CD14-positive monocyte (primary cell): ENCODE measurements at regions not wholly inside any gene's neighbourhood (a gene's known extent, or its start where the extent isn't known, plus 50 kb on each side); places are given as distances from the start of the nearest gene placed in this dataset.

ENCODE experiments used
- DNase-seq, 3 donors: peaks; one replicate each; pipeline ENCODE4 v3.0.0-alpha.2; 2011 to 2022
- H2AFZ ChIP-seq: 2 replicates; pipeline ENCODE4 v1.6.0; 2012; ENCODE audit warnings: mild to moderate bottlenecking, low read depth, low read length, inconsistent platforms; ENCODE audit not compliant: insufficient read depth, poor library complexity, severe bottlenecking
- H3K27ac ChIP-seq, 2 donors: 1 replicate in 1 of 2; 2 replicates in 1 of 2; pipeline ENCODE4 v1.5.1; 2012 to 2013; ENCODE audit warnings: low read length in 2 of 2, control low read depth in 1 of 2, inconsistent platforms in 1 of 2, low read depth in 1 of 2, mild to moderate bottlenecking in 1 of 2
- H3K27me3 ChIP-seq, 2 donors: one replicate each; pipeline versions ENCODE4 v1.6.0 to v1.6.1; 2011 to 2013; ENCODE audit warnings: low read length in 2 of 2; ENCODE audit not compliant: control insufficient read depth in 2 of 2, insufficient read depth in 2 of 2
- H3K36me3 ChIP-seq, 2 donors: replicated peaks in 1 of 2; 1 replicate in 1 of 2; 2 replicates in 1 of 2; pipeline versions ENCODE4 v1.5.1 to v1.6.1; 2012 to 2013; ENCODE audit warnings: low read length in 2 of 2, control low read depth in 1 of 2, inconsistent platforms in 1 of 2, mild to moderate bottlenecking in 1 of 2; ENCODE audit not compliant: insufficient read depth in 2 of 2, control insufficient read depth in 1 of 2
- H3K4me1 ChIP-seq, 2 donors: 1 replicate in 1 of 2; 2 replicates in 1 of 2; pipeline versions ENCODE4 v1.5.1 to v1.6.1; 2012 to 2013; ENCODE audit warnings: low read length in 2 of 2, control low read depth in 1 of 2, inconsistent platforms in 1 of 2, mild to moderate bottlenecking in 1 of 2, moderate library complexity in 1 of 2; ENCODE audit not compliant: insufficient read depth in 2 of 2, control insufficient read depth in 1 of 2
- H3K4me2 ChIP-seq: replicated peaks from 2 replicates; pipeline ENCODE3; 2012; ENCODE audit warnings: low read length, moderate library complexity, mild to moderate bottlenecking; ENCODE audit not compliant: poor library complexity, severe bottlenecking; ENCODE audit errors: extremely low read depth
- H3K4me3 ChIP-seq, 3 experiments: fragments of 200-600 bp in 1 of 3; sonication (generic) in 1 of 3; replicated peaks in 1 of 3; 1 replicate in 2 of 3; 2 replicates in 1 of 3; pipeline ENCODE4 v1.5.1; 2011 to 2013; ENCODE audit warnings: low read length in 3 of 3, mild to moderate bottlenecking in 3 of 3, control low read depth in 2 of 3, low read depth in 2 of 3, inconsistent platforms in 1 of 3, moderate library complexity in 1 of 3
- H3K79me2 ChIP-seq: 2 replicates; pipeline ENCODE4 v1.6.0; 2012; ENCODE audit warnings: mild to moderate bottlenecking, control low read depth, inconsistent platforms, low read length, moderate library complexity; ENCODE audit not compliant: insufficient read depth
- H3K9ac ChIP-seq: 2 replicates; pipeline ENCODE4 v1.6.0; 2017; ENCODE audit warnings: low read length, mild to moderate bottlenecking; ENCODE audit not compliant: insufficient read depth, poor library complexity, severe bottlenecking
- H3K9me3 ChIP-seq, 2 donors: replicated peaks in 1 of 2; 1 replicate in 1 of 2; 2 replicates in 1 of 2; pipeline versions ENCODE4 v1.5.1 to v1.6.1; 2012 to 2013; ENCODE audit warnings: low read length in 2 of 2, control low read depth in 1 of 2; ENCODE audit not compliant: control insufficient read depth in 1 of 2, insufficient read depth in 1 of 2
- H4K20me1 ChIP-seq: 2 replicates; pipeline ENCODE4 v1.6.0; 2012; ENCODE audit warnings: mild to moderate bottlenecking, low read length, control low read depth, moderate library complexity; ENCODE audit not compliant: insufficient read depth
- H3K27ac Mint-ChIP-seq, 7 donors: one replicate each; pipeline ENCODE4 v1.8.0; 2020; ENCODE audit warnings: mild to moderate bottlenecking in 7 of 7, mixed read lengths in 7 of 7, moderate library complexity in 6 of 7, inconsistent platforms in 2 of 7
- H3K27me3 Mint-ChIP-seq, 3 donors: one replicate each; pipeline ENCODE4 v1.8.0; 2021 to 2022; ENCODE audit warnings: low read depth in 3 of 3, mild to moderate bottlenecking in 3 of 3, mixed read lengths in 3 of 3, moderate library complexity in 3 of 3, inconsistent platforms in 1 of 3
- H3K36me3 Mint-ChIP-seq, 2 donors: one replicate each; pipeline ENCODE4 v1.8.0; 2020; ENCODE audit warnings: mixed read lengths in 2 of 2, inconsistent platforms in 1 of 2, mild to moderate bottlenecking in 1 of 2
- H3K4me1 Mint-ChIP-seq: one replicate; pipeline ENCODE4 v1.8.0; 2020; ENCODE audit warnings: mild to moderate bottlenecking, mixed read lengths
- H3K4me3 Mint-ChIP-seq, 2 donors: one replicate each; pipeline ENCODE4 v1.8.0; 2020; ENCODE audit warnings: mild to moderate bottlenecking in 2 of 2, mixed read lengths in 2 of 2, moderate library complexity in 1 of 2
- H3K9me3 Mint-ChIP-seq, 7 donors: one replicate each; pipeline ENCODE4 v1.8.0; 2020 to 2022; ENCODE audit warnings: mixed read lengths in 7 of 7, mild to moderate bottlenecking in 6 of 7, moderate library complexity in 6 of 7, inconsistent platforms in 2 of 7
- CTCF ChIP-seq: fragments of 200-600 bp; IDR thresholded peaks from one replicate; pipeline ENCODE4 v1.8.0; 2022; ENCODE audit warnings: antibody characterized with exemption, mild to moderate bottlenecking
- WGBS: methylation state at CpG from one replicate; pipeline ENCODE4 v1.1.5; 2013; ENCODE audit warnings: missing lambda C conversion rate; ENCODE audit not compliant: insufficient coverage; 5-methylcytosine and 5-hydroxymethylcytosine counted together
- intact Hi-C, 2 donors: fragments of 100-400 bp; cut with micrococcal nuclease; formaldehyde crosslinking; loops; one replicate each; pipeline versions ENCODE4 v1.15.0 to v1.15.1; 2023

GRCh38 chr10:111962951-111963350 is 220.6 kb downstream of the GPAM start:
- Histone ChIP-seq H3K9ac (no peak overlapping the region), H3K4me3 (no peak overlapping the region), H3K27me3 (no peaks in the 10 kb centered on the region), H4K20me1 (no peaks in the 10 kb centered on the region), H3K9me3 (peaks cover 0 to 12% of the 10 kb centered on the region in 2 donors), H3K4me1 (no peaks in the 10 kb centered on the region), H2AFZ (no peak overlapping the region), H3K27ac (no peak overlapping the region), H3K79me2 (no peaks in the 10 kb centered on the region), H3K4me2 (no peak overlapping the region), H3K36me3 (no peaks in the 10 kb centered on the region)
- no peak for DNase-seq
- Mint-ChIP-seq H3K27me3 (peaks cover 0 to 3% (median 2%) of the 10 kb centered on the region in 3 donors), H3K4me1 (no peaks in the 10 kb centered on the region), H3K9me3 (peaks cover 0 to 10% (median 5%) of the 10 kb centered on the region in 7 donors), H3K4me3 (no peak overlapping the region), H3K36me3 (no peaks in the 10 kb centered on the region), H3K27ac (no peak overlapping the region)
- intact Hi-C loops, result no loop called here
- TF ChIP-seq CTCF, result no peak
- 89% methylated on average over 2 of the region's 5 CpGs for WGBS

GRCh38 chr10:111967116-111967515 is 216.4 kb downstream of the GPAM start:
- no peak overlapping the region for H3K27ac Mint-ChIP-seq
- Histone ChIP-seq H3K9me3 (peaks cover 1 to 9% of the 10 kb centered on the region in 2 donors), H2AFZ (no peak overlapping the region), H3K4me1 (no peaks in the 10 kb centered on the region), H3K9ac (no peak overlapping the region), H3K27me3 (no peaks in the 10 kb centered on the region), H3K27ac (no peak overlapping the region), H3K4me2 (no peak overlapping the region), H3K4me3 (no peak overlapping the region), H4K20me1 (no peaks in the 10 kb centered on the region), H3K36me3 (no peaks in the 10 kb centered on the region), H3K79me2 (no peaks in the 10 kb centered on the region)
- H3K27me3 Mint-ChIP-seq, result peaks cover 0 to 2% (median 0%) of the 10 kb centered on the region in 3 donors
- intact Hi-C loops, result no loop called here
- H3K9me3 Mint-ChIP-seq, result peaks cover 0 to 11% (median 5%) of the 10 kb centered on the region in 7 donors
- H3K4me3 Mint-ChIP-seq, result no peak overlapping the region
- no peaks in the 10 kb centered on the region for H3K4me1 Mint-ChIP-seq
- H3K36me3 Mint-ChIP-seq, result no peaks in the 10 kb centered on the region
- DNase-seq, result no peak
- no CpG with 5 or more reads among the region's 1 CpG for WGBS
- no peak for TF ChIP-seq CTCF
